Lung (tissue), 11 donors: ENCODE measurements at regions not wholly inside any gene's neighbourhood (a gene's known extent, or its start where the extent isn't known, plus 50 kb on each side); places are given as distances from the start of the nearest gene placed in this dataset.

Source experiments
- ATAC-seq: fragments of 200-7000 bp; cut with Tn5 transposase; one replicate; pipeline ENCODE4 v1.9.1; 2020; ENCODE audit warnings: moderate number of reproducible peaks; ENCODE audit not compliant: insufficient read depth, low FRiP score
- DNase-seq, 3 donors: peaks; one replicate each; pipeline ENCODE4 v3.0.0-alpha.2; 2013 to 2017
- H3K27ac ChIP-seq, 2 donors: one replicate each; pipeline ENCODE4 v1.5.1; 2013; ENCODE audit warnings: mild to moderate bottlenecking in 2 of 2, moderate library complexity in 2 of 2, control low read depth in 1 of 2, inconsistent platforms in 1 of 2, low read depth in 1 of 2, low read length in 1 of 2
- H3K27me3 ChIP-seq, 3 donors: one replicate each; pipeline ENCODE4 v1.5.1; 2013; ENCODE audit warnings: low read length in 2 of 3; ENCODE audit not compliant: control insufficient read depth in 3 of 3, insufficient read depth in 3 of 3
- H3K36me3 ChIP-seq, 4 donors: one replicate each; pipeline ENCODE4 v1.5.1; 2013; ENCODE audit warnings: low read length in 4 of 4, mild to moderate bottlenecking in 1 of 4, moderate library complexity in 1 of 4; ENCODE audit not compliant: control insufficient read depth in 4 of 4, insufficient read depth in 4 of 4
- H3K4me1 ChIP-seq, 5 donors: one replicate each; pipeline ENCODE4 v1.5.1; 2013; ENCODE audit warnings: low read length in 5 of 5, mild to moderate bottlenecking in 2 of 5, moderate library complexity in 1 of 5; ENCODE audit not compliant: control insufficient read depth in 5 of 5, insufficient read depth in 5 of 5
- H3K4me3 ChIP-seq: one replicate; pipeline ENCODE4 v1.5.1; 2013; ENCODE audit warnings: mild to moderate bottlenecking, control low read depth, moderate library complexity
- H3K9ac ChIP-seq, 2 donors: one replicate each; pipeline ENCODE4 v1.5.1; 2013; ENCODE audit warnings: low read length in 2 of 2, control low read depth in 1 of 2; ENCODE audit not compliant: insufficient read depth in 1 of 2
- H3K9me3 ChIP-seq, 4 donors: one replicate each; pipeline ENCODE4 v1.5.1; 2013; ENCODE audit warnings: low read length in 3 of 4, mild to moderate bottlenecking in 1 of 4, moderate library complexity in 1 of 4; ENCODE audit not compliant: control insufficient read depth in 4 of 4, insufficient read depth in 3 of 4
- CTCF ChIP-seq: IDR thresholded peaks from 2 replicates; pipeline ENCODE4 v1.5.1; 2012; ENCODE audit warnings: mild to moderate bottlenecking; ENCODE audit errors: control extremely low read depth, extremely low read depth
- WGBS, 2 donors: extraction: QIAGEN DNeasy Blood & Tissue Kit; methylation state at CpG; one replicate each; pipeline ENCODE4 v1.1.7; 2013; 5-methylcytosine and 5-hydroxymethylcytosine counted together
- donor health status: control.
- donor health status: control.
- donor health status: Bipolar disorder and iron deficiency.
- donor health status: healthy.
- donor health status: DM: yes; HTN: yes; CAD: no.

GRCh38 chr4:45349859-45350258 is 623.5 kb upstream of the GNPDA2 start:
- Histone ChIP-seq H3K9ac (no peak overlapping the region), H3K4me1 (peaks cover 0 to 2% (median 0%) of the 10 kb centered on the region in 5 donors), H3K27ac (no peak overlapping the region), H3K9me3 (no peaks in the 10 kb centered on the region), H3K36me3 (no peaks in the 10 kb centered on the region), H3K27me3 (no peaks in the 10 kb centered on the region), H3K4me3 (no peak overlapping the region)
- no peak for ATAC-seq
- DNase-seq, result no peak
- 89 to 93% methylated on average over 1 of the region's 1 CpG for WGBS, 2 donors
- no peak for TF ChIP-seq CTCF

- ATAC-seq (no peak), DNase-seq (no peak)
- Histone ChIP-seq H3K9ac (no peak overlapping the region), H3K4me1 (peaks cover 0 to 2% (median 0%) of the 10 kb centered on the region in 5 donors), H3K27me3 (no peaks in the 10 kb centered on the region), H3K27ac (no peak overlapping the region), H3K4me3 (no peak overlapping the region), H3K9me3 (no peaks in the 10 kb centered on the region), H3K36me3 (no peaks in the 10 kb centered on the region)
- no peak for TF ChIP-seq CTCF
- 67 to 73% methylated on average over 4 of the region's 4 CpGs for WGBS, 2 donors
Measured at GRCh38 chr4:45346816-45347435, 620.6 kb upstream of the GNPDA2 start.

- no peak for TF ChIP-seq CTCF
- DNase-seq (no peak), ATAC-seq (no peak)
- no peak overlapping the region for H3K9ac ChIP-seq
- no peaks in the 10 kb centered on the region for H3K9me3 ChIP-seq
- WGBS, 2 donors, result 66 to 74% methylated on average over 5 of the region's 5 CpGs
- no peak overlapping the region for H3K4me3 ChIP-seq
- no peaks in the 10 kb centered on the region for H3K27me3 ChIP-seq
- no peaks in the 10 kb centered on the region for H3K36me3 ChIP-seq
- peaks cover 0 to 2% (median 0%) of the 10 kb centered on the region in 5 donors for H3K4me1 ChIP-seq
- no peak overlapping the region for H3K27ac ChIP-seq
Measured at GRCh38 chr4:45345558-45345957, 619.2 kb upstream of the GNPDA2 start.

GRCh38 chr4:45331802-45332201 is 605.4 kb upstream of the GNPDA2 start:
- no peaks in the 10 kb centered on the region for H3K36me3 ChIP-seq
- no peak overlapping the region for H3K27ac ChIP-seq
- no peaks in the 10 kb centered on the region for H3K27me3 ChIP-seq
- no peaks in the 10 kb centered on the region for H3K9me3 ChIP-seq
- no peak for ATAC-seq
- H3K4me3 ChIP-seq, result no peak overlapping the region
- TF ChIP-seq CTCF, result no peak
- WGBS, 2 donors, result 77 to 79% methylated on average over 5 of the region's 5 CpGs
- H3K9ac ChIP-seq, result no peak overlapping the region
- no peak for DNase-seq
- H3K4me1 ChIP-seq, result peaks cover 0 to 3% (median 0%) of the 10 kb centered on the region in 5 donors
